Gastrocnemius medialis (tissue), 4 donors: ENCODE measurements at regions not wholly inside any gene's neighbourhood (a gene's known extent, or its start where the extent isn't known, plus 50 kb on each side); places are given as distances from the start of the nearest gene placed in this dataset.

Experiments used
- CTCF ChIP-seq, 5 experiments: fragments of 450-650 bp in 3 of 5; fragments of 200-600 bp in 2 of 5; sonication (generic) in 2 of 5; IDR thresholded peaks in 4 of 5; conservative IDR thresholded peaks in 1 of 5; 1 replicate in 4 of 5; 2 replicates in 1 of 5; pipeline ENCODE4 v1.5.1; 2016 to 2019; ENCODE audit warnings: antibody characterized with exemption in 5 of 5, mild to moderate bottlenecking in 3 of 5, moderate library complexity in 3 of 5
- POLR2A ChIP-seq, 2 donors: fragments of 450-650 bp; IDR thresholded peaks; one replicate each; pipeline ENCODE4 v1.6.1; 2017; ENCODE audit warnings: antibody characterized with exemption in 2 of 2, mild to moderate bottlenecking in 2 of 2, moderate library complexity in 2 of 2

- TF ChIP-seq CTCF (IDR thresholded peaks at IDR 0.05 in 4 of 5, conservative IDR thresholded peaks at IDR 0.05 in 1 of 5) = no peak
- no peak for TF ChIP-seq POLR2A (IDR thresholded peaks at IDR 0.05)
Measured at GRCh38 chr2:222050981-222051380, 247.8 kb downstream of the PAX3 start.
